NCI-H2227 treated with DMSO at 0.1 percent for 48 hours (cell line): ENCODE measurements at regions not wholly inside any gene's neighbourhood (a gene's known extent, or its start where the extent isn't known, plus 50 kb on each side); places are given as distances from the start of the nearest gene placed in this dataset.

Experiments used
- DNase-seq: peaks from one replicate; lab custom pipeline; 2025; lab: John Stamatoyannopoulos, UW

GRCh38 chr1:209266590-209267205, 316.8 kb upstream of the CAMK1G start:
- no peak for DNase-seq

DNA sequence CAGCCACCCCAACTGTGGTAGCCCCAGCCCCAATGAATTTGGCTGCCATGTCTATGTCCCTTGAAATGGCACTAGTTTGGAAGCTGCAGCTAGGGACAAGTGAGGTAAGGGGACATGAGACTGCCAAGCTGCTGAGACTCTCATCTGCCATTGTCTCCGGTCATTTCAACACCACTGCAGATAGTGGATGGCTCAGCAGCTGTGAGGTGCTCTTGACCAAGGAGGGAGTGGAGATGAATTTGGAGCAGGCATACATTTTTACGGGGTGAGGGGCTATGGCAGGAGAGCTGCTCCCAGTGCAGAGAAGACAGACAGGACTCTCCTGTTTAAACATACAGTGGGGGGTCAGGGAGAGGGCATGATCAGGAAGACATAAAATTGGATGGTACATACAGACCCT, 315.5 kb upstream of the CAMK1G start:
- no peak for DNase-seq

- no peak for DNase-seq
Observed at GRCh38 chr1:209268479-209268878, 315.0 kb upstream of the CAMK1G start.

DNA sequence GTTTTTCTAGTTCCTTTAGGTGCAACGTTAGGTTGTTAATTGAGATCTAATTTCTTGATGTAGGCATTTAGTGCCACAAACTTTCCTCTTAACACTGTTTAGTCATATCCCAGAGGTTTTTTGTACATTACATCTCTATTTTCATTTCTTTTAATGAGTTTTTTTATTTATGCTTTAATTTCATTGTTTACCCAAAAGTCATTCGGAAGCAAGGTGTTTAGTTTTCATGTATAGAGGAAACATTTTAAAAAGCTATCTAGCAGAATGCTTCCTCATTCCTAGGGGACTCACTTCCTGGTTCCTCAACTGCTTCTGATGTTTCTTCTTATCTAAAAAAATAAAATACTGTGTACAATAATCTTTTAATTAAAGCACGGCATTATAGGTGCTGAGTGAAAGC, 307.2 kb upstream of the CAMK1G start:
- no peak for DNase-seq

GRCh38 chr1:209277662-209278061, 305.9 kb upstream of the CAMK1G start:
- DNase-seq = no peak

- no peak for DNase-seq
Observed at GRCh38 chr1:209291715-209292114, 291.8 kb upstream of the CAMK1G start.

GRCh38 chr1:209302779-209303568, 280.5 kb upstream of the CAMK1G start:
- DNase-seq = peak; percentile 44

DNA sequence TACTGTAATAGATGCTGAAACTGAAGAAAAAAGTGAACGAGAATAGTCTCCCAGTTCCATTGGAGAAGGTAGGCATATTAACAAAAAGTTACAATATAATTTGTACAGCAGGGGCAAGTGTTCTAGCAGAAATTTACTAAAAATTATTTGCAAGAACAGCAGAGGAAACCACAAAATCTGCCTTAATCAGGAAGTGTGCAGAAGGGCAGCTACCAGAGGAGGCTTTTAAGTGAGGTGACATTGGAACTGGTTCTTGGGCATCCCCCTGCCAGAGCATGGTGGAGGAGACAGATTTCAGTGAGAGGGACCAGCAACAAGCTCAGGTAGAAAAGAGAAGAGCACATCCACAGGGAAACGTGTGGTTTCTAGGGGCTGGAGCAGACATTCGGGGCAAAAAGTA, 279.3 kb upstream of the CAMK1G start:
- no peak for DNase-seq

DNA sequence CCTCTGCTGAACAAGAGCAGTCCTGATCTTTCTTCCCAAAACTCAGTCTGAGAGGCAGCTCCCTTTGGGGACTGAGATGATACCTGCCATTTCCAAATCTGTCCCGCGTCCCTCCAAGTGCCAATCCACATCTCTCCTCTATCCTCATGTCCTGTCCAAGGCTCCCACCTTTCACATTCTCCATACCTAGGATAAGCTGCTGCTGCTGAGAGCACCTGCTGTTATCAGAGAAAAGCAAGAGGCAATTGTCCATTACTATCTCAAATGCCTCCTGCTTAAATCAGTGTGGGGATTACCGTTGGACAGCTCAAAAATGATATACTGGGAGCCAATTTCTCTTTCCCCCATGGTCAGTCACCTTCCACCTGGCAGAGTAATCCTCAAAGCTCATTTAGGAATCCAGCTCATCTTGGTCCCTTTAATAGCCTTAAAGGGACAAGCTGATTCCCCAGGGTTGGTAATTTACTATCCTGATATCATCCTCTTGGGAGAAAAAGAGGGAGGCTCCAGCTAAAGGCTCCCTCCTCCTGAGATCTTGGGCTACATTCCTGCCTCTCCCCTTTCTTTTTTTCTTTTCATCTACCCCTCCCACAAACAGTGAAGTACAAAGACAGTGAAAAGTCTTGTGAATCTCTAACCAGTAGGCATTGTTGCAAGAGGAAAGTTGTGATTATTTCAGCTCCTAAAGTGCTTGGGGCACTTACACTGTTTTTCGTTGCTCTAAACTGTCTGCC, 278.1 kb upstream of the CAMK1G start:
- peak; percentile 22 for DNase-seq

DNA sequence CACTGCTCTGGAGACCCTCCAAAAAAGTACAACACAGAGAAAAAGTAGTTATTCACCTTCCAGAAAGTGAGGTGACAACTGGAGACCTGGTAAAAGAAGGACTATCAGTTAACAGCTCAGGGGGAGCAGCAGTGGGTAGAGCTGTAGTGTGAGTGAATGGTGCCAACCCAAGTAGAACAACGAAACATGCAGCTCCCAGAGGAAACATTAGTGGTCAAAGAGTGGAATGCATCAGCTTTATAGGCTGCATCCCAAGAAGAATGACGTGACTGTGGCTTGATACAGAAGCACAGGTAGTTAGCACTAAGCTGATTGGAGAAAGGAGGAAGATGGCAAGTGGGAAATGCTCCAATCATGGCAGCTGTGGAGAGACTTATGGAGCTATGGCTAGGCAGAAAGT, 275.7 kb upstream of the CAMK1G start:
- DNase-seq = no peak

DNA sequence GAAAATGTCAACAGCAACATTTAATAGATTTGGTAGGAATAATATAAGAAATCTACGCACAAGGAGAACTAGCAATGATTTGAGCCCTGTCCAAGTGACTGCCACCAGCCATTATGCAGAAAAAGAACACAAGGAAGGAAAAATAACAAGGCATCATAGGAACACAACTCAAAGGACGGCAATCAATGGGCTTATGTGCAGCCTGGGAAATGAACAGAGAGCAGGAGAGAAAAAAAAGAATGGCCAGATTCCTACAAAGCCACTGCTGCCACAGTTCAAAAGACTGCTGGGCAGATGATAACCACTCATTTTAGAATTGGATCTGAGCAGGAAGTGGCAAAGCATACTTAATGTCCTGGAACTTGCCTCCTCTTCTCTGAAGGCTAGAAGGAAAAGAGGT, 274.3 kb upstream of the CAMK1G start:
- peak; percentile 32 for DNase-seq

DNA sequence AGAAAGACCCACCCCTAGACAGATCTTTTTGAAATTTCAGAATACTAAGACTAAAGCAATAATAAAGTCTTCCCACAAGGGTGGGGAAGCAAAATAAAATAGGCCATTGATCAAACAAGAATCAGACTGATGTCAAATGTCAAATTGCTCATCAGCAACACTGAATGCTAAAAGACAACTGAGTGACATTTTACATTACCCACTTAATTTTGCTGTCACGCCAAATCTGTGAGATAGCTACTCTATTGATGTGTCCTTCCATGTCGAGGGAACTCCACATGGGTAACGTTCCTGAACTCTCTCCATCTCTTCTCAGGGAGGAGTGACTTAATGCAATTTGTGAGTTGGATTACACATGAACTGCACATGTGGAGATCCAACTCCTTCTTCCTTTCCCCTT, 271.7 kb upstream of the CAMK1G start:
- DNase-seq = no peak

- no peak for DNase-seq
Observed at GRCh38 chr1:209316929-209317328, 266.6 kb upstream of the CAMK1G start.

GRCh38 chr1:209318181-209319056, 265.1 kb upstream of the CAMK1G start:
- no peak for DNase-seq

GRCh38 chr1:209319057-209319432, 264.5 kb upstream of the CAMK1G start:
- no peak for DNase-seq

- no peak for DNase-seq
Observed at GRCh38 chr1:209319549-209319948, 264.0 kb upstream of the CAMK1G start.

DNA sequence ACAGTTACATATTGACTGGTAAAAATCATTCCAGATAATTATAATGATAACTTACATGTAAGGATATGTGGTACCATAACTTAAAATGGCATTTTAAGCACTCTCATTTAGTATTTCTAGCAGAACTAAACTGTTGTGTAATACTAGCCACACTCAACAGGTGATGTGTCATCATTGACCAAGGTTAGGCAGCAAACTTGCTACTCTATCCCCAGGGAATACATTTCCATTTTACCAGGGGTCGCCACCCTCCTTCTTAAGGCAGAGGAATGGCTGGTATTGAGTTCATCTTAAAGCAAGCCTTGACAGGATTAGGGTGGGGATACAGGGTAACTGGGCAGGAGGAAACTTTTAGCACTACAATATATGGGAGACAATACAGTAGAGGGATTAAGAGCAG, 259.8 kb upstream of the CAMK1G start:
- no peak for DNase-seq

DNA sequence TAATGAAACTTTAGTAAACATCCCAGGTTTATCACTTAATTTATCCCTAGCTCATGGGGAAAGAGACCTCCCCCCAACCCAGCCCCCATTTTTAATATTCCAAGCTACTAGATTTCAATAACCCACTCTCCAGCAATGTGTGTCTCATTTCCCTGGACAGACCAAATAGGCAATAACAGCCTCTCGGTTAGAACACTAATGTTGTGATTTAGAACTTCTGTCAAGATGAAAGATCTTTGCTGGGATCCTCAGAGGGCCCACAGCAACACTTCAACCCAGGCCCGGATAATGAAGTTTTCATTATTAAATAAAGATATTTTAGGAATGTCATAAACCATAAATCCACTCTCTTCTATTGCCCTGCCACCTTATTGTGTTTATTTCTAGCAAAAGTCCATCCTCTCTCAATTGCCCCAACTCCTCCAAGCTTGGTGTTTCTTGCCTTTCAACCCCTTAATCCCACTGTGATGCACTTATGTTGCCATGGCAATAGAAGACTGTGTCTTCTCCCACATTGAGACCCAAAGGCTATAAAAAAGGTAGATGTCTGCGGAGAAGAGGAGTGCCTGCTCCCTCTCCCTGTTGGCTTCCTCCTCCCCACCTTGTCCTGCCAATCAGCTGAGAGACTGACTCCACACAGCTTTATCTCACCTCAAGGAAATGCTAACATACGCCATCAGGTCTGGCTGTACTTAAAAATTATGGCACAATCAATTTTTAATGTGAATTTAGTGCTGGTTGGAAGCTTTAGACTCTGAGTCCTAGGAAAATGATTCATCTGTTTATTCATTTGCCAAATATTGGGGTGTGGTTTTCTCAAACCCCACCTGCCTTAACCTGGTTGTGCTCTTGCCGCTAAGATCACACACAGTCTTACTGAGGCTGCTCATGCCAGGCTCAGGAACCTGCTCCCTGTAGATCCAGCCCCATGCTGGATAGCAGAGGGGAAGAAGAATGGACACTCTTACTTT, 258.3 kb upstream of the CAMK1G start:
- DNase-seq = peak; percentile 23

GRCh38 chr1:209326076-209326475, 257.4 kb upstream of the CAMK1G start:
- no peak for DNase-seq

- DNase-seq = no peak
Observed at GRCh38 chr1:209326831-209327230, 256.7 kb upstream of the CAMK1G start.

DNA sequence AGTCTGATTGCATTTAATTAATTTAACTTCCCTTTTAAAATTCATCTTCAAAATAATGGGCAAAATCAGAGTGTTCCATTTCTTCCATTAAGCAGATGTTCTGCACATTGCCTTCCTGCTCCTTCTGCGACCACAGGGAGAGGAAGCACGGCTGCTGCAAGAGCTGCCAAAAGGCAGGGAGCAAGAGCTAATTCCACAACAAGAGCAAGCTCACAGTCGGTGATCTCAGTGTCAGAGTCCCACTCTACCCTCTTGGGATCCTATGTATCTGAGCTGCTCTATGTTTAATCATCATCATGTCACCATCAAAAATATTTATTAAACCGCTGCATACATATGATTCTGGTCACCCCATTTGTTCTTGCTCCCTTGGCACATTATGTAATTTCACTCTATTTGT, 255.3 kb upstream of the CAMK1G start:
- DNase-seq = no peak
